ENCODE measurements at regions not wholly inside any gene's neighbourhood (a gene's known extent, or its start where the extent isn't known, plus 50 kb on each side); places are given as distances from the start of the nearest gene placed in this dataset.
A peak's percentile ranks its signal among the peaks of the same experiment; 100 is the strongest.

DNA sequence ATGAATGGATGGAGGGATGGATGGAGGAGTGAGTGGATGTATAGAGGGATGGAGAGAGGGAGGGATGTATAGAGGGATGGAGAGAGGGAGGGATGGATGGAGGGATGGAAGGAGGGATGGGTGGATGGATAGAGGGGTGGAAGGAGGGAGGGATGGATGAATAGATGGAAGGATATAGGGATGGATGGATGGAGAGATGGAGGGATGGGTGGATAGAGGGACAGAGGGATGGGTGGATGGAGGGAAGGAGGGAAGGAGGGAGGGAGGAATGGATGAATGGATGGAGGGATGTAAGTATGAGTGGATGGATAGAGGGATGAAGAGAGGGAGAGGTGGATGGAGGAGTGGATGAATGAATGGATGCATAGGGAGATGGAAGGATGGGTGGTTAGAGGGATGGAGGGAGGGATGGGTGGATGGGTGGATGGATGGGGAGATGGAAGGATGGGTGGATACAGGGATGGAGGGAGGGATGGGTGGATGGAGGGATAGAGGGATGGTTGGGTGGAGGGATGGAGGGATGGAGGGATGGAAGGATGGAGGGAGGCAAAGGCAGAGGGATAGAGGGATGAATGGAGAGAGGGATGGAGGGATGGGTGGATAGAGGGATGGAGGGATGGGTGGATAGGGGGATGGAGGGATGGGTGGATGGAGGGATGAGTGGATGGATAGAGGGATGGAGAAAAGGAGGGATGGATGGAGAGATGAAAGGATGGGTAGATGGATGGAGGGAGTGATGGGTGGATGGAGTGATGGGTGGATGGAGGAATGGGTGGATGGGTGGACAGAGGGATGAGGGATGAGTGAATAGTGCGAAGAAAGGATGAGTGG lies 313.8 kb downstream of the UACA start:
- Histone ChIP-seq H3K9me3 (replicated peaks; ENCODE audit: control insufficient read depth, insufficient read depth, low read depth, low read length) (no peaks in the 10 kb centered on the region), H3K4me1 (replicated peaks in 1 of 2; ENCODE audit: control insufficient read depth in 2 of 2, insufficient read depth in 2 of 2, low read length in 2 of 2) (peaks cover 37 to 41% of the 10 kb centered on the region in 2 experiments), H3K27ac (ENCODE audit: extremely low read depth, low read depth, low read length) (no peak overlapping the region), H3K79me2 (ENCODE audit: control insufficient read depth, insufficient read depth, low read length) (no peaks in the 10 kb centered on the region), H2AFZ (ENCODE audit: low read depth, low read length) (no peak overlapping the region), H3K9me1 (ENCODE audit: control insufficient read depth, insufficient read depth, low read length) (peaks cover 5% of the 10 kb centered on the region), H3K36me3 (ENCODE audit: control insufficient read depth, insufficient read depth, low read length) (no peaks in the 10 kb centered on the region), H3K27me3 (ENCODE audit: control insufficient read depth in 2 of 2, insufficient read depth in 2 of 2, low read length in 2 of 2) (no peaks in the 10 kb centered on the region), H3K9ac (ENCODE audit: insufficient read depth in 1 of 2, low read depth in 2 of 2, low read length in 2 of 2) (no peak overlapping the region), H3K4me2 (ENCODE audit: insufficient read depth, low read length) (no peak overlapping the region), H4K20me1 (replicated peaks; ENCODE audit: control insufficient read depth, insufficient read depth, low read length) (no peaks in the 10 kb centered on the region), H3K4me3 (no peak overlapping the region)
- in situ Hi-C loops (cut with MboI): no loop called here
- ATAC-seq (no peak), FAIRE-seq (no peak), DNase-seq (ENCODE audit: extremely low read depth in 1 of 4, low spot score in 3 of 4) (no peak)
- 100% methylated on average over 1 of the region's 1 CpG for WGBS (ENCODE audit: insufficient coverage, low coverage, missing lambda C conversion rate)
- no TSS peak for BruUV-seq (replicated peaks)
- TF ChIP-seq ZNF124 (CRISPR knock-in tag; IDR thresholded peaks at IDR 0.05) (no peak), RAD21 (CRISPR knock-in tag; conservative IDR thresholded peaks at IDR 0.05 in 1 of 2, IDR thresholded peaks at IDR 0.05 in 1 of 2) (no peak), KDM1A (IDR thresholded peaks at IDR 0.05) (peak in 1 of 2 experiments; percentile 18; a peak in 1 of 4 replicates)
- ChIA-PET POLR2A (no interaction called here), CTCF (ENCODE audit: low intra/inter-chr PET ratio) (no interaction called here)
- intact Hi-C loops (cut with micrococcal nuclease): loop anchor here (2.0 kb wide), 1 partner anchor 351 kb away; no protein-coding TSS in a partner anchor
